ENCODE measurements at regions not wholly inside any gene's neighbourhood (a gene's known extent, or its start where the extent isn't known, plus 50 kb on each side); places are given as distances from the start of the nearest gene placed in this dataset.

- TF ChIP-seq FOXM1 (IDR thresholded peaks at IDR 0.05; ENCODE audit: borderline replicate concordance, low read depth) (no peak), TEAD4 (IDR thresholded peaks at IDR 0.05) (no peak), EP300 (IDR thresholded peaks at IDR 0.05; ENCODE audit: borderline replicate concordance) (no peak), NFIC (IDR thresholded peaks at IDR 0.05) (no peak), REST (IDR thresholded peaks at IDR 0.05; ENCODE audit: low read depth) (no peak), CEBPB (IDR thresholded peaks at IDR 0.05) (no peak), USF1 (IDR thresholded peaks at IDR 0.05) (no peak), TAF1 (IDR thresholded peaks at IDR 0.05; ENCODE audit: low read depth) (no peak), CREB1 (IDR thresholded peaks at IDR 0.05; ENCODE audit: low read depth) (no peak), TCF12 (IDR thresholded peaks at IDR 0.05; ENCODE audit: low read depth) (no peak), YY1 (IDR thresholded peaks at IDR 0.05; ENCODE audit: low read depth) (no peak), ZBTB7A (IDR thresholded peaks at IDR 0.05; ENCODE audit: low read depth) (no peak), RAD21 (IDR thresholded peaks at IDR 0.05; ENCODE audit: low read depth) (no peak)
These were observed 285.3 kb upstream of the IRX5 start for GRCh38 chr16:54645345-54645744.

GRCh38 chr16:54636221-54636793, 294.4 kb upstream of the IRX5 start:
- TF ChIP-seq EGR1 (IDR thresholded peaks at IDR 0.05) (no peak), MAX (IDR thresholded peaks at IDR 0.05) (no peak), TCF12 (IDR thresholded peaks at IDR 0.05; ENCODE audit: low read depth) (no peak), EP300 (IDR thresholded peaks at IDR 0.05; ENCODE audit: borderline replicate concordance) (no peak), CREB1 (IDR thresholded peaks at IDR 0.05; ENCODE audit: low read depth) (no peak), CEBPB (IDR thresholded peaks at IDR 0.05) (no peak), TEAD4 (IDR thresholded peaks at IDR 0.05) (no peak), RAD21 (IDR thresholded peaks at IDR 0.05; ENCODE audit: low read depth) (no peak), REST (IDR thresholded peaks at IDR 0.05; ENCODE audit: low read depth) (no peak), USF1 (IDR thresholded peaks at IDR 0.05) (no peak)

- TF ChIP-seq YY1 (IDR thresholded peaks at IDR 0.05; ENCODE audit: low read depth), result peak; percentile 82
- TF ChIP-seq NFIC (IDR thresholded peaks at IDR 0.05), result no peak
- TF ChIP-seq EGR1 (IDR thresholded peaks at IDR 0.05), result no peak
- no peak for TF ChIP-seq ZBTB7A (IDR thresholded peaks at IDR 0.05; ENCODE audit: low read depth)
- no peak for TF ChIP-seq CEBPB (IDR thresholded peaks at IDR 0.05)
- TF ChIP-seq TEAD4 (IDR thresholded peaks at IDR 0.05), result no peak
- TF ChIP-seq TAF1 (IDR thresholded peaks at IDR 0.05; ENCODE audit: low read depth), result no peak
- TF ChIP-seq RAD21 (IDR thresholded peaks at IDR 0.05; ENCODE audit: low read depth), result peak; percentile 34
- TF ChIP-seq USF1 (IDR thresholded peaks at IDR 0.05), result no peak
- TF ChIP-seq EP300 (IDR thresholded peaks at IDR 0.05; ENCODE audit: borderline replicate concordance), result no peak
- no peak for TF ChIP-seq REST (IDR thresholded peaks at IDR 0.05; ENCODE audit: low read depth)
- no peak for TF ChIP-seq FOXM1 (IDR thresholded peaks at IDR 0.05; ENCODE audit: borderline replicate concordance, low read depth)
- no peak for TF ChIP-seq MAX (IDR thresholded peaks at IDR 0.05)
- no peak for TF ChIP-seq CREB1 (IDR thresholded peaks at IDR 0.05; ENCODE audit: low read depth)
- TF ChIP-seq TCF12 (IDR thresholded peaks at IDR 0.05; ENCODE audit: low read depth), result no peak
These were observed 296.7 kb upstream of the IRX5 start for GRCh38 chr16:54633943-54634362.
